Stomach (tissue), 8 donors: ENCODE measurements at regions not wholly inside any gene's neighbourhood (a gene's known extent, or its start where the extent isn't known, plus 50 kb on each side); places are given as distances from the start of the nearest gene placed in this dataset.

Source experiments
- DNase-seq, 2 donors: peaks; one replicate each; pipeline versions ENCODE4 v3.0.0 to v3.0.0-alpha.2; 2013 to 2019
- H3K27ac ChIP-seq, 5 donors: fragments of 200-600 bp in 4 of 5; sonication (generic) in 4 of 5; one replicate each; pipeline ENCODE4 v1.5.1; 2013 to 2019; ENCODE audit warnings: mild to moderate bottlenecking in 1 of 5, moderate library complexity in 1 of 5
- H3K27me3 ChIP-seq, 3 donors: fragments of 200-600 bp; sonication (generic); one replicate each; pipeline ENCODE4 v1.5.1; 2017 to 2019; ENCODE audit warnings: mixed run types in 1 of 3
- H3K36me3 ChIP-seq, 4 donors: fragments of 200-600 bp; sonication (generic); 1 replicate in 3 of 4; 2 replicates in 1 of 4; pipeline ENCODE4 v1.5.1; 2016 to 2019
- H3K4me1 ChIP-seq, 4 donors: fragments of 200-600 bp; sonication (generic); one replicate each; pipeline ENCODE4 v1.5.1; 2016 to 2019
- H3K4me3 ChIP-seq, 4 donors: fragments of 200-600 bp; sonication (generic) in 3 of 4; one replicate each; pipeline ENCODE4 v1.5.1; 2016 to 2019; ENCODE audit warnings: mild to moderate bottlenecking in 1 of 4
- H3K9me3 ChIP-seq, 4 donors: fragments of 200-600 bp; sonication (generic); one replicate each; pipeline ENCODE4 v1.5.1; 2016 to 2019
- CTCF ChIP-seq, 7 experiments: fragments of 450-650 bp in 4 of 7; fragments of 200-600 bp in 3 of 7; sonication (generic) in 3 of 7; IDR thresholded peaks; one replicate each; pipeline ENCODE4 v1.5.1; 2016 to 2019; ENCODE audit warnings: antibody characterized with exemption in 7 of 7, control low read depth in 2 of 7, mild to moderate bottlenecking in 1 of 7
- EP300 ChIP-seq: sonication (generic); formaldehyde crosslinking; IDR thresholded peaks from one replicate; pipeline ENCODE4 v1.6.1; 2017; ENCODE audit warnings: antibody characterized with exemption
- POLR2A ChIP-seq, 4 donors: fragments of 450-650 bp; IDR thresholded peaks; one replicate each; pipeline ENCODE4 v1.6.1; 2016; ENCODE audit warnings: antibody characterized with exemption in 4 of 4, control low read depth in 2 of 4, mild to moderate bottlenecking in 1 of 4, moderate library complexity in 1 of 4
- POLR2AphosphoS5 ChIP-seq, 3 donors: sonication (generic); formaldehyde crosslinking; IDR thresholded peaks; one replicate each; pipeline ENCODE4 v1.6.1; 2016; ENCODE audit warnings: antibody characterized with exemption in 3 of 3
- WGBS, 5 donors: extraction: QIAGEN DNeasy Blood & Tissue Kit in 3 of 5; methylation state at CpG; one replicate each; pipeline versions ENCODE4 v1.1.5 to v1.1.7; 2013 to 2018; 5-methylcytosine and 5-hydroxymethylcytosine counted together
- intact Hi-C: fragments of 100-400 bp; cut with DNase I; formaldehyde crosslinking; loops from one replicate; pipeline ENCODE4 v1.15.1; 2023; ENCODE audit warnings: low total_unique reads
- donor health status: healthy with polysubstance abuse.
- donor health status: Bipolar disorder and iron deficiency.
- donor health status: healthy.

- Histone ChIP-seq H3K9me3 (no peaks in the 10 kb centered on the region), H3K27me3 (no peaks in the 10 kb centered on the region), H3K4me1 (no peaks in the 10 kb centered on the region), H3K4me3 (no peak overlapping the region), H3K27ac (no peak overlapping the region), H3K36me3 (no peaks in the 10 kb centered on the region)
- DNase-seq, result peak in 1 of 2 donors; percentile 21
- no peak for TF ChIP-seq POLR2AphosphoS5 (IDR thresholded peaks at IDR 0.05)
- TF ChIP-seq POLR2A (IDR thresholded peaks at IDR 0.05), result no peak
- no peak for TF ChIP-seq EP300
- no peak for TF ChIP-seq CTCF (IDR thresholded peaks at IDR 0.05)
- intact Hi-C loops, result no loop called here
- WGBS, 5 donors, result 26 to 60% (median 40%) methylated on average over 1 of the region's 1 CpG
Observed at GRCh38 chr3:102906818-102907217, 472.0 kb downstream of the ZPLD1 start.

- 30 to 59% (median 34%) methylated on average over 1 of the region's 1 CpG for whole genome bisulfite sequencing, 5 donors
- H3K36me3 ChIP-seq, result no peaks in the 10 kb centered on the region
- H3K4me3 ChIP-seq, result no peak overlapping the region
- TF ChIP-seq POLR2A (IDR thresholded peaks at IDR 0.05) (no peak), EP300 (no peak), CTCF (IDR thresholded peaks at IDR 0.05) (no peak), POLR2AphosphoS5 (IDR thresholded peaks at IDR 0.05) (no peak)
- no peaks in the 10 kb centered on the region for H3K27me3 ChIP-seq
- H3K4me1 ChIP-seq, result no peaks in the 10 kb centered on the region
- intact Hi-C loops, result no loop called here
- H3K27ac ChIP-seq, result no peak overlapping the region
- DNase-seq, result no peak
- no peaks in the 10 kb centered on the region for H3K9me3 ChIP-seq
Observed at GRCh38 chr3:102909904-102910303, 475.1 kb downstream of the ZPLD1 start.

- intact Hi-C loops, result no loop called here
- TF ChIP-seq EP300 (no peak), POLR2AphosphoS5 (IDR thresholded peaks at IDR 0.05) (no peak), POLR2A (IDR thresholded peaks at IDR 0.05) (no peak), CTCF (IDR thresholded peaks at IDR 0.05) (no peak)
- Histone ChIP-seq H3K36me3 (no peaks in the 10 kb centered on the region), H3K27me3 (no peaks in the 10 kb centered on the region), H3K4me3 (no peak overlapping the region), H3K27ac (no peak overlapping the region), H3K9me3 (peaks cover 0 to 12% (median 5%) of the 10 kb centered on the region in 4 donors), H3K4me1 (no peaks in the 10 kb centered on the region)
- 58 to 67% (median 62%) methylated on average over 2 of the region's 2 CpGs for WGBS, 5 donors
- DNase-seq, result no peak
Observed at GRCh38 chr3:102916532-102916931, 481.7 kb downstream of the ZPLD1 start.

- H3K4me1 ChIP-seq, result no peaks in the 10 kb centered on the region
- no peak overlapping the region for H3K27ac ChIP-seq
- intact Hi-C loops, result no loop called here
- H3K36me3 ChIP-seq, result no peaks in the 10 kb centered on the region
- no peak overlapping the region for H3K4me3 ChIP-seq
- no peak for TF ChIP-seq CTCF (IDR thresholded peaks at IDR 0.05)
- TF ChIP-seq POLR2A (IDR thresholded peaks at IDR 0.05), result no peak
- TF ChIP-seq POLR2AphosphoS5 (IDR thresholded peaks at IDR 0.05), result no peak
- no peak for TF ChIP-seq EP300
- DNase-seq, result no peak
- no peaks in the 10 kb centered on the region for H3K27me3 ChIP-seq
- WGBS, 5 donors, result 67 to 78% (median 74%) methylated on average over 3 of the region's 3 CpGs
- H3K9me3 ChIP-seq, result peaks cover 6 to 35% (median 17%) of the 10 kb centered on the region in 4 donors
Observed at GRCh38 chr3:102926618-102927017, 491.8 kb downstream of the ZPLD1 start.
